Fibroblast of skin of left quadriceps (primary cell): ENCODE measurements at regions not wholly inside any gene's neighbourhood (a gene's known extent, or its start where the extent isn't known, plus 50 kb on each side); places are given as distances from the start of the nearest gene placed in this dataset.

Experiments used
- DNase-seq, 2 experiments: peaks; one replicate each; pipeline ENCODE4 v3.0.0-alpha.2; 2013; ENCODE audit warnings: low read depth in 2 of 2

DNA sequence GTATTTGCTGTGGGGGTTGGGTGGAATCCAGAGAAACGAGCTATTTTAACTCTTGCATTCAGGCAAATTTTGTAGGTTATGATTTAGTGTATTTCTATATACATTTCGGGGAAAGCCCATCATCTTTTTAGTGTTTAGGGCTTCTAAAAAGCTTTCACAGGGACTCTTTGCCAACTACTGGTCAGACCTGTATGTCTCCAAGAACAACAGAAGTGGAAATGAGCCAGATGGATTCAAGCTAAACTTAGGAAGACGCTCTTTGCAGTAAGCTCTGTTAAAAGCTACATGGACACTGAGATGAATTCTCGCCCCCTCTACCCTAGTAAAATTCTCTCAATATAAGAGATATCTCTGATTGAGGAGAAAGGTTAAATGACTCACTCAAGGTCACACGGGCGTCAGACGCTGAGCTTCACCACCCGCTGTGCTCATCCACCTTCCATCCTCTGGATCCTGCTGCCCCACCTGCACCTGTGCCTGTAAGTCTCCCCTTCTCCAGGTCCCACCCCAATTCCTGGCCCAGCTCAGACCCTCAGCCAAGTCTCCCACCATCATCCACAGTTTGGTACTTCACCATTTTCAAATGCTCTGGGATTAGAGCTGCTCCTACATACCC is 85.6 kb downstream of the MARCHF4 start:
- DNase-seq: no peak

DNA sequence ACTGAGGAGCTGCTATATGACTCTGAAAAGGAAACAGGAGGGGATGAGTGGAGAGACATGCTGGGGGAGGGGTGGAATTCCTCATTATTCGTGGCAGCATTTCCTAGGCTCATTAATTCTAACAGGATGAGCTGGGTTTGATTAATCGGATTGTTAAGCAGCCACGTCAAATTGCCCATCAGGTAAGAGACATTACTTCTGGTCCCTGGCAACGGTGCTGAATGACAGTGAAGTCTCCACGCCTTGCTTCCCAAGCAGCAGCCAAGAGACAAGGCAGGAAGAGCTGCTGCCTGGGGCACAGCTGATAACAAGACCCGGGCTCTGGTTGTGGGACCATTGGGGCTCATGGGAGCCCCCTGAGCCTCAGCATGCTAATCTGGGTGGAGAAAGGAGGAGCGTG is 86.6 kb downstream of the MARCHF4 start:
- no peak for DNase-seq

DNA sequence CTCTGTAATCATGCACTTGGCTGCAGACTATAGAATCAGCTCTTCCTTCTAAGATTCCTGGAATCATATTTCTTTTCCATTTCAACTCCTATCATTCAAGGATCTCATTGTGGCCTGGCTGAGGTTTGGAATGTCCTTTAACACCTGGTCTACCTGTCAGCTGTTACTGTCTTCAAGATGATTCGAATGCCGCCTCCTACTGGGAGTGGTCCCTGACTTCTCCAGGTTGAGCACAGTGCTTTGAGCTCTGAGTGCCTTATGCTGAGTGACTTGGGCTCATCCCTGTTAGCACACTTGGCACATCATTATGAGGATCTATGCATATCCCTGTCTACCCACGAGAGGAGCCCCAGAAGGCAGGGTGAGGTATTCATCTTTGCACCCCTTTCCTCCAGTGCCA is 87.6 kb downstream of the MARCHF4 start:
- DNase-seq: no peak

- DNase-seq: no peak
These were observed 89.0 kb downstream of the MARCHF4 start for GRCh38 chr2:216283038-216283900.

- DNase-seq: no peak
These were observed 90.4 kb downstream of the MARCHF4 start for GRCh38 chr2:216281876-216282275.

DNA sequence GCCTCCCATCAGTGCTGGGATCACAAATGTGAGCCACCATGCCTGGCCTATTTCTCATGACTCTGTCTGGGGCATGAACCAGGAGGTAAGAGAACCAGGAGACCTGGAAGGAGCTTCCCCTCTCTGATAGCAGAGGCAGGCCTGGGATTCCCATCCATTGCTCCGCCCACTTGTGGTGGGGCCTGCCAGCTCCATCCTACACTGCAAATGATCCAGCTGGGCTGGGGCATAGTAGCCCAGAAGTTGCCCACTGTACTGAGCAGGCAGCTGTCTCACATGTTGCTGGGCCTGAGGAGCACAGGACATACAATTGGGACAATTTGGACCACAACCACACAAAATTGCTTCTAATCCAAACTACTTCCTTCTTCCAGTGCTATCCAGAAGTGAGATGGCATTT is 91.0 kb downstream of the MARCHF4 start:
- DNase-seq: no peak

- peak in 1 of 2 experiments; percentile 9 for DNase-seq
These were observed 92.8 kb downstream of the MARCHF4 start for GRCh38 chr2:216279459-216279858.

GRCh38 chr2:216279031-216279430 is 93.3 kb downstream of the MARCHF4 start:
- DNase-seq: no peak

DNA sequence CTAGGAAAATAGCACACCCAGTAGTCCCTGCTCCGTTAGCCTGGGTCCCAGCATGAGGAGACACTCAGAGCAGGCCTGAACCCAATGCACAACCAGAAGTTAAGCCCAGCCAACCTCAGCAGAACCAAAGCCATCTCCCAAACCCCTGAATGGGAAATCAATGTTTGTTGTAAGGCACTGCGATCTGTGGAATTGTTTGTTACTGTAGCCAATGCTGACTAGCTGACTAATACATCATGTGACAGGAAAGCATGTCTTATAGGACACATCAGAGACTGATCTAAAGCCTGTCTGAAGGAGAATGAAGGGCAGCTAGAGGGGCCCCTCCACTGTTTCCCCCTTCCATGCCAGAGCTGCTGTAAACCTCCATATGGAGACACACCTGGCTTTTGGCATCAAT is 96.4 kb downstream of the MARCHF4 start:
- no peak for DNase-seq

DNA sequence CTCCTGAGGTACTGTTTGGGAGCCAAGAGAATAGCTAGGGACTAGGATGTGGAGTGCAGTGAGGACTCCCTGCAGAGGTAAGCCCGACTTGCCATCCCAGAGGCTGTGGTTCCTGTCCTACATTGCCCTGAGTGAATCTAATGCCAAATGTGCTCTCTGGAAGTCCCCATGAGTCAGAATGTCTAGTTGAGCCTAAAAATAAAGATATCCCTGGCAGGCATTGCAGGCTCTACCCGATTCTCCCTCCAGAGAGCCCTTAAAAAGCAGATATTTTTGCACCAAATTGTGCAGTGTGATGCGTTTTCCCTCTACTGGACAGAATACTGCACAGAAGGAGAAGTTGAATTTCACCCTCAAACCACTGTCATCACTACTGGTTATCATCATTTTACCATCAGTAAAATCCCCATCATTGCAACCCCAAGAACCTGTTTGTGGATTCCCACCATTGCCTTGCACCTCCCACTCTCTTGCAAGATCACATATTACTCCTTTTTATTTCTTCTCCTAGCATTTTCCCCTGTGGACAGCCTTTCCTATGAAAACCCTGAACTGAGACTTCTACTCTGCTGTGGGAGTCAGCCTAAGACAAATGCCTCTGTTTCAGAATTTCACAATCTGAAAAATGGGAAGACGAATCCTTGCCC is 98.0 kb downstream of the MARCHF4 start:
- no peak for DNase-seq

DNA sequence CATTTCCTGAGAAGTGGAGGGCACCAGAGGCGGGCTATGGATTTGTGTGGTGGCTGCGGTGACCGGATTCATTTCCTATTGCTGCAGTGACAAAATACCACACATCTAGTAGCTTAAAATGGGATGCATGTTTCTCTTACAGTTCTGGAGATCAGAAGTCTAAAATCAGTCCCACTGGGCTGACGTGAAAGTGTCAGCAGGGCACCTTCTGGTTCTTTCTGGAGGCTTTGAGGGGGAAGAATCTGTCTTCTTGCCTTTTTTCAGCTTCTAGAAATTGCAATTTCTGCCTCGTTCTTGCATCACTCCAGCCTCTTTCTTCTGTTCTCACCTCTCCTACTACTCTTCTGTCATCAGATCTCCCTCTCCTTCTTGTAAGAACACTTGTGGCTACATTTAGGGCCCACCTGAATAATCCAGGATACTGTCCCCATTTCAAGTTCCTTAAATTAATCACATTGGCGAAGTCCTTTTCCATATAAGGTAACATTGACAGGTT is 111.2 kb downstream of the MARCHF4 start:
- DNase-seq: no peak

DNA sequence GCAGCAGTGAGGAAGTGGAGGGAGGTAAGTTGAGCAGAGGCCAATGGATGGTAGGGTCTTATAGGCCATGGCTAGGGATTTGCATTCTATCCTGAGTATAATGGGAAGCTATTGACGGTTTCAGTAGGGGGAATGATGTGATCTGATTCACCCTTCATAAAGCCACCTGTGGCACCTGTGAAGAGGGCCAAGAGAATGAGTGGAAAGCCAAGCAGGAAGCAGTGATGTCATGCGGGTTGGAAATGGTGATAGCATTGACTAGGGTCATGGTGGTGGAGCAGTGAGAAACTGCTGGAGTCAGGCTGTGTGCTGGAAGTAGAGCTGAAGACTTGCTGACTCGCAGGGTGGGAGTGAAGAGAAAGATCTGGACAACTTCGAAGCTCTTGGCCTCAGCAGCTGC is 111.7 kb downstream of the MARCHF4 start:
- DNase-seq: no peak

GRCh38 chr2:216259081-216259480 is 113.2 kb downstream of the MARCHF4 start:
- DNase-seq: no peak

GRCh38 chr2:216257089-216257488 is 115.2 kb downstream of the MARCHF4 start:
- no peak for DNase-seq
